ENCODE measurements at regions not wholly inside any gene's neighbourhood (a gene's known extent, or its start where the extent isn't known, plus 50 kb on each side); places are given as distances from the start of the nearest gene placed in this dataset.

DNA sequence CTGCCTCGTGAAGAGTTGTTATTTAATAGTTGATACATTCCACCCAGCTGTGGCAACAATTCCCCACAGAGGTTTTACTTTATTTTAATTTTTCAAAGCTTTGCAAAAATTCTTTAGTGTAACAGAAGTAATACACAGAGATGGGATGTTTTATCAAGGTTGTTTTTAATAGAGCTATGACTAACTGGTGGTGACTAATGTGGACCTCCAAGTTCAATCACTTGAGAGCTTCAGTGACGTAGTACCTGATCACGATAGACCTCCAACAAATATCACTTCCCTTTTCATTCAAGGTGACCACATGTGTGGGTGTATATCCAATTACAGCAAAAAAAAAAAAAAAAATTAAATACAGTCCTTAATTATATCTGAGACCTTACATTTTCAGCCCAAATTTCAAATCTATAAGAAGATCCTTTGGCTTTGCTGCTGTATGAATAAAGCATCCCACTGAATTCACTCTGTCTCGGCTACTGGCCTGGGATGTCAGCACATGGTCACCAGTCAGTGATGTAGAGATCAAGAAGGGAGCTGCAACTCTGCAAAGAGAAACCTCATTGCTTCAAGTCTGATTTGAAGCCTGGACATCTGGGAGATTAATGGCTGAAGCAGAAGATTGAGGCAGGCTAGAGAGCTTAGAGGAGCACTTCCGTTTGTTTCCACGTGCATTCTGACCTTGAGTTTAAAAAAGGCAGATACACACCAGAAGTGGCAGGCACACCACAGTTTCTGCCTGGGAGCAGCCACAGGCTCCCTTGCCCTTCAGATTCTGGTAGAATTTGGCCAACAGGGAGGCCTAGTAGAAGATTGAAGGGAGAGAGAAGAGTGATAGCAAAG, 345.9 kb upstream of the NOCT start:
- TF ChIP-seq EZH2 (IDR thresholded peaks at IDR 0.05; ENCODE audit: low read length, unreplicated experiment) (no peak), CTCF (conservative IDR thresholded peaks at IDR 0.05; ENCODE audit: low read depth, low read length) (no peak)

Measured in PC-3 (cell line).